ENCODE measurements at regions not wholly inside any gene's neighbourhood (a gene's known extent, or its start where the extent isn't known, plus 50 kb on each side); places are given as distances from the start of the nearest gene placed in this dataset.
"Not testable (repeated sequence)": the region's sequence is repeated elsewhere in the genome, so short reads cannot be mapped to it uniquely, and the experiment has no call there.

DNA sequence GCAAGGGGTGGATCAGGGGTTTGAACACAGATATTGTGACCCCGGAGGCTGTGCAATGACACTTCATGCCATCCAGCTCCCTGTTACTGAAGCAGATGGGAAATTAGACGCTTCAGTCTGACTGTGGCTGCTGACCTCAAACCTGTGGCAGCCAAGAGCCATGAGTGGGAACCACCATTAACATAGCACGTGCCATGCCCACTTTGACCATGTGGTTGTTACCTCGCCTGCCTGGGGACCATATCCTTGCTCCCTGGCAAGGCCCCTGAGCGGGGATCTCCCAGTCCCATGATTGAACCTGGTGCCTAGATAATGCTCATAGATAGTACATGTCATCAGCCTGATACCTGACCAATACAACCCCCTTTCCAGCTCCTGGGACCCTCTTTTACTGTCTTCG, 68.9 kb downstream of the CYP26B1 start:
- no peak for DNase-seq

DNA sequence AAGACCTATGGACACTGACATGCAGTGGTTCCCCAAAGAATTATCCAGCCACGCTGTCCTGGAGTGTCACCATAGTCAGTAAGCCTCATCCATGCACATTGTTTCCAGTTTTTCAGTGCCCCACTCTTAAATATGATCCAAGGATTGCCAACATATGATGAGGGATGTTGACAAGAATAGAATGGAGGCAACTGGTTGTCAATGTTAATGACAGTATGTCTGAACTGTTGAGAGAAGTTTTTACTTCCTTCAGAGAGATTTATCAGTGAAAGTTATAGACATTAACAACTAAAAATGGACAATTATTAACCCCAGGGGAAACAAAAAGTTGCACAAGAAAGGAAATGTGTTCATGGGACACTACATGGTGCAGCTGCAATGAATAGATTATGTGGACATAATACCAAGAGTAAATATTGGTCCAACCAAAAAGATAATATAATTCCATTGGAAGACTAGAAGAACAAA, 69.9 kb downstream of the CYP26B1 start:
- DNase-seq: no peak

DNA sequence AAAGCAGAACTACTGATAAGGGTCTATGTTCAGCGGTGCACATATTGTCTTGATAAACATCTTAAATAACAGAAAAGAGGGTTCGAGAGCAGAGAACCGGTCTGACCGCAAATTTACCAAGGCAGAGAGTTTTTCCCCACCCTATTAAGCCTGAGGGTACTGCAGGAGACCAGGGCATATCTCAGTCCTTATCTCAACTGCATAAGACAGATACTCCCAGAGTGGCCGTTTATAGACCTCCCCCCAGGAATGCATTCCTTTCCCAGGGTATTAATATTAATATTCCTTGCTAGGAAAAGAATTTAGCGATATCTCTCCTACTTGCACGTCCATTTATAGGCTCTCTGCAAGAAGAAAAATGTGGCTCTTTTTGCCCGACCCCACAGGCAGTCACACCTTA, 74.3 kb downstream of the CYP26B1 start:
- not testable (repeated sequence) for DNase-seq

DNA sequence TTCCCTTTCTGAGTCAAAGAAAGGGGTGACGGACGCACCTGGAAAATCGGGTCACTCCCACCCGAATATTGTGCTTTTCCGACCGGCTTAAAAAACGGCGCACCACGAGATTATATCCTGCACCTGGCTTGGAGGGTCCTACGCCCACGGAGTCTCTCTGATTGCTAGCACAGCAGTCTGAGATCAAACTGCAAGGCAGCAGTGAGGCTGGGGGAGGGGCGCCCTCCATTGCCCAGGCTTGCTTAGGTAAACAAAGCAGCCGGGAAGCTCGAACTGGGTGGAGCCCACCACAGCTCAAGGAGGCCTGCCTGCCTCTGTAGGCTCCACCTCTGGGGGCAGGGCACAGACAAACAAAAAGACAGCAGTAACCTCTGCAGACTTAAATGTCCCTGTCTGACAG, 83.5 kb downstream of the CYP26B1 start:
- DNase-seq: not testable (repeated sequence)

DNA sequence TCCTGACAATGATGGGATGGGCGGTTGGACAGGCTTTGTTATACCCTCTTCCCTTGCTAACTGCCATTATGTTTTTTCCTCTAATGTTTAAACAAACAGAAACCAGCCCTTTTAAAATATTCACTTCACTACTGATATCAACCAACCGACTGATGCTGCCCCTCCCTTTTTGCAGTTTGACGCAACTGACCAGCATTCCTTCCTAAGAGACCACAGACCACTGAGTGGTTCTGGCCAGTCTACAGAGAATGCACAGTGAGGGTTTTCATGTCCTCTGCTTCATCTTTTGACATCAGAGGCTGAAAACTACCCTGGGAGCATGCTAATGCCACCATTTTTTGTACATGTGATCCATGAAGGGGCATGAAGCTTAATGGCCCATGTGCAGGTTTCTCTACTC, 85.3 kb downstream of the CYP26B1 start:
- no peak for DNase-seq

DNA sequence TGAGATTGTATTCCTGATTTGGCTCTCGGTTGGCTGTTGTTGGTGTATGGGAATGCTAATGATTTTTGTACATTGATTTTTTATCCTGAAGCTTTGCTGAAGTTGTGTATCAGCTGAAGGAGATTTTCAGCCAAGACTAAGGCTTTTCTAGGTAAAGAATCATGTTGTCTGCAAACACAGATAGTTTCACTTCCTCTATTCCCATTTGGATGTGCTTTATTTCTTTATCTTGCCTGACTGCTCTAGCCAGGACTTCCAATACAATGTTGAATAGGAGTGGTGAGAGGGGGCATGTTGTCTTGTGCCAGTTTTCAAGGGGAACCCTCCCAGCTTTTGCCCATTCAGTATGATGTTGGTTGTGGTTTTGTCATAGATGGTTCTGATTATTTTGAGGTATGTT, 90.4 kb downstream of the CYP26B1 start:
- DNase-seq: no peak

DNA sequence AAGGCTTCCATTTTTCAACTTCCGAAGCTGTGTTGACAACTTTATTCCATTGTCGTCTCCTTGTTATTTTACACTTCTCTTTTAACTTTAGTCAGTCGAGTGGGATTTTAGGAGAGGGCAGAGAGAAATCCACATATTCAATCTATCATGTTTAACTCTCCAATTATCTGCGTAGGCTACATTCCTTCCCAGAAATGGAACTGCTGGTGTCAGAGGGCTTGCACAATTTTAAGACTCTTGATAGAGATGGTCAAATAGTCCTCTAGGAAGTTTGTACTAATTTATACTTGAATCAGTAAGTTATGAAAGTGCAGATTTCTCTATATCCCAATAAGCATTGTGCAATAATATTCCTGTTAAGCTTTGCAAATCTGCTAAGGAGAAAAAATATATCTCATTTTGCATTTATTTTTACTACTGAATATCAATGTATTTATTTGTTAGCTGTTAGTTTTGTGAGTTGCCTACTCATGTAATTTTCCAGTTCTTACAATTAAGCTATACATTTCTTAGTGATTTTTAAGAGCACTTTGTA, 95.6 kb downstream of the CYP26B1 start:
- no peak for DNase-seq

DNA sequence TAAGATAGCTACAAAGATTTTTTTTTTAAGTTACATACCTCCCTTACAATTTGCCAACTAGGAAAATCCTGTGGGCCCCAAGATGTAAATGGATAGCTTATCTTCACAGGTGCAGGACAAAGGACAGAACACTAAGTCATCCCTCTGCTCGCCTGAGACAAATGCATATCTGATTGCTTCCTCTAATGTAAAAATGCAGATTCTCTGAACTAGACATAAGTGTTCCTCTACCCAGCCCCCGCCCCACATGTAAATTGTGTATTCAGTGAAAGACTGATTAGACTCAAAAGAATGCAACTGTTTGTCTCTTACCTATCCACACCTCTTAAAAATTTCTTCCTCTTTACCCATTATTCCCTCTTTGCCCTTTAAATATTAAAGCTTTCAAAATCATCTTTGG, 96.5 kb downstream of the CYP26B1 start:
- DNase-seq: no peak

DNA sequence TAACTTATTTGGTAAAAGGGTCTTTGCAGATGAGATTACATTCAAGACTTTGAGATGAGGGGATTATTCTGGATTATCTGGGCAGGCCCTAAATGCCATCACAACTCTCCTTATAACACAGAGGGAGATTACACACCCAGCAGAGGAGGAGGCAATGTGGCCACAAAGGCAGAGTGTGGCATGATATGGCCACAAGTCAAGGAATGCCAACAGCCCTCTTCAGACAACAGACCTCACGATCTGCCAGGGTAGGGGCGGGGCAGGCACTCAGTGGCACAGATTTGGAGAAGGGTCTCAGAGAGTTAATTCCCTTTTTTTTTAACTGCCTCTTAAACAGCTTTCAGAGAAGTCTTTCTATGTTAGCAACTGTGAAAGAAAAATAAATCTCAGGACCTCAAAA, 96.9 kb downstream of the CYP26B1 start:
- no peak for DNase-seq

DNA sequence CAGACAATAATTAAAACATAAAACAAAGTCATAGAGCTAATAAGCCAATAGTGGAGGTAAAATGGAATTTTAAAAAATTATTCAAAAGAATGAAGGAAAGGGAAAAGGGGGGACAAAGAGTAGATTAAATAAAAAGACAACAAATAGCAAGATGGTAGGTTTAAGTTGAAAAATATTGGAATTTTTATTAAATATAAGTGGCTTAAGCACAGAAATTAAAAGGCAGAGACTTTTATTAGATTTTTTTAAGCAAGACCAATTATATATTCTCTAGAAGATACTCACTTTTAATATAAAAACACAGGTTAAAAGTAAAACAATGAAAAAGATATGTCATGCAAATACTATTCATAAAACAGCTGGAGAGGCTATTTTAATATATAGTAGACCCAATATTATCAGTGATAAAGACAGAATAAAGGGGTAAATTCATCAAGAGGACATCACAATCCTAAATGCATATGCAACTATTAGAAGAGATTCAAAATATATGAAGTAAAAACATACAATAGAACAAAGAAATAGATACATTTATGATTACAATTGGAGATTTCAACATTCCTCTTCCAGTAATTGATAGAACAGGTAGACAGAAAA, 98.7 kb downstream of the CYP26B1 start:
- no peak for DNase-seq

DNA sequence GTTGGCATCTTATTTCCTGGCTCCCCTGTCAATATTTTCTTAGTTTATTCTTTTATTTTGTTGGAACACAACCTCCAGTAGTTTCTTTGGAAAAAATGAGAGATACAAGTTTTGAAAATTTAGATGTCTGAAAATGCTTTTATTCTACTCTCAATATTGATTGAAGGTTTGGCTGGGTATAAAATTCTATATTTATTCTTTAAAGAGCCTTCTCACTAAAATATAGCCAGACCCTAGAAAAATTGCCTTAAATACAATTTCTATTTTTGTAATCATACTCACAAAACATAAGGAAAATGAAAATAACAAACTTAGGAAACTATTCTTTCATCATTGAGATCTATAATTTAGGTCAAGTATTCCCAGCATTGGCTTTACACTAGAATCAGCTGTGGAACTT, 103.7 kb downstream of the CYP26B1 start:
- DNase-seq: no peak

DNA sequence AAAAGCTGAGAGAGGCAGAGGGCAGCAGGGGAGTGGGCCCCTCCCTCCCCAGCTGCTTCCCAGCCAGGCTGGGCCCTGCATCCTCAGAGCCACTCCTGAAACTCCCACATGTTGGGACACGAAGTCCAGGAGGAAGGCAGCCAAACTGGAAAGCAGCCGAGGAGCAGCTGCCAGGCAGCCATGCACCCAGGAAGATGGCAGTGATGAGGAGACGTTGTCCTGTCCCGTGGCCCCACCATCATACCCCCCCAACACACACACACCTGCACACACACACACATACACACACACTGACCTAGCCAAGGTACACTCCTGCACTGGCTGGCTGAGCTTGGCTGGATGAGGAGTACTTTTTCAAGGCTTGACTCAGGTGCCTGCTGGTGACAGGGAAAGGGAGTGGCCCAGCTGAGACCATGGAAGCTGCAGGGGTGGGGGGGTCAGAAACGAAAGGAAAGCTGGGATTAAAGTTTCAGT, 106.0 kb downstream of the CYP26B1 start:
- no peak for DNase-seq

DNA sequence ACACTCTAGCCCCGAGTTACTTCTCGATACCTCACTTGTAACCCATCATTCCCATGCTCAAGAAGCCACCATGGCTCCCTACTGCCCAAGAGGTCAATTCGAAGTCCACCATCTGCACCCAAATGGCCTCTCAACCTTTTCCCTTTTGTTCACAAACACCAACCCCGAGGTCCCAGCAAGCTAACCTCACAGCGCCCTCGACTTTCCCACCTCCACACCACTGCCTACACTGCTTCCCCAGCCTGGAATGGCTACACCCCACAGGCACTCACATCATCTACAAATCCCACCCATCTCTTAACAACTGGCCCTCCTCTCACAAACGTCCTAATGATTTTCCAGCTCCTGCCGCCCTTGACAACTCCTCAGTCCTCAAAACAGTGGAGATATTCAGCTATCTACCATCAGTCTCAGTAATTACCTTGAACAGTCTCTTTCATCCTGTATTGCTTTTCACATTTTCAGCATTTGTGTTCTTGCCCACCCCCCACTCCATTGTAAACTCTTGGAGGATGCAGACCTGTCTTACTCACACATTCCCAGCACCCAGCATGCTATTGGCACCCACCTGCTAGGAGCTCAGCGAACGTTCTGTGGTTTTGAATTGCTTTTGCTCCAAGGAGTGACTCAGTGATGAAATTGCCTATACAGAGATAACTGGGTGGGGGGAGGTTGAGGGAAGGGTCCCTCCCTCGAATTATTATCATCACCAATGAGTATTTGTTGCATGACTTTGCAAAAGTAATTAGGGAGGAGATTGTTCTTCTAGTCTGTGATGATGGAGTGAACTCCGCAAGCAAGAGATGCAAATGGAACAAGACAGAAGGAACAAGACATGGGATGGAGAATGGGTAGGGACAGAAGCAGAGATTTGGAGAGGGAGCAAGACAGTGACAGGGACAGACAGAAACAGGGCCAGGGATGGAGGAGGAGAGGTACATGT, 106.8 kb downstream of the CYP26B1 start:
- DNase-seq: no peak

DNA sequence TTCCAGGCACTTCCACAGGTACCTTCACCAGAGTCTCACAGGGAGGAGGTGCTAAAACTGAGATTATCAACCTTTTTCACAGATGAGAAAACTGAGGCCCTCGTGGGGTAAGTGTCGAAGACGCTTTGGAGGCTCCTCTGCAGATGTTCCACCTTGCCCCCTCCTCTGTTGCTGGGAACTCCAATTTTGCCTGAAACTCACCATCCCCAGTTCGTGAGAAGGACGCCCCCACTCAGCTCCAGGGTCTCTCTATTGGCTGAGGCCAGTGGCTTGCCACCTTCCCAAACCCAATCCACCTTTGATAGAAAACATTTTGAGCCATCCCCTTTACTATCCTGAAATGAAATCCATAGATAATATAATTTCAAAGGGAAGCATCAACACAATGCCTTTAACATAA, 109.1 kb downstream of the CYP26B1 start:
- DNase-seq: no peak

DNA sequence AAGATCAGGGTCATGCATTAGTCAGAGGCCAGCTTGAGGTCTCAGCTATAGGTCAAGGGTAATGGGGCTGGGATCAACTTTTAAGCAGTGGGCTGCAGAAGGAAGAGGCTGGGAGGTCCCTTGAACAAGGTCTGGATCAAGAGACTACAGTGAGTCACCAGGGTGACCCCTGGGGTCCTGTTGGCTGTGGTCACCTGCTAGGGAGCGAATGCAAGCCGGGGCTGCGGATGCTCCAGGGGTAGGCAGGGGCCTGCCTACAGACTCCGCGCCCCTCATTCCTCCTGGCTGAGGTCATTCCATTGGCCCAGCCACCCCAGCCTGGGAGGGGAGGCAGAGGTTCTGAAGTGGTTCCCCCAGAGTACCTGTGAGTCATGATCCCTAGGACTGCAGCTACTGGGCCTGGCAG, 110.4 kb downstream of the CYP26B1 start:
- no peak for DNase-seq

DNA sequence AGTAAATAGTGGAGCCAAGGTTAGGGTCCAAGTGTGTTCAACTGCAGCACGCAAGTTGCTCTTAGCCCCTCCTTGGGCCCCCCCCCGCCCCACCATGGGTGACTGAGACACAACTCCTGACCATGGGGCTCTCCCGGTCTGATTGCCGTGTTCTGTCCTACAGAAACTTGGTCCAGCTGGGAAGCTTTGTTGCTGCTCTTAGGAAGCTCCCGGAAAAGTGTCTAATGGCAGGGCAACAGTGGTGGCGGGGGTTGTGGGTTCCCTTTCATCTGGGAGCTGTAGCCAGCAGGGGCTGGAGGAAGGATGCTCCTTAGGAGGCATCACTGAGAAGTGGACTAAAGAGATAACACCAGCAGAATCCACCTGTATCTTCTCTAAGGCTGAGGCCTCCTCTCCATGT, 111.1 kb downstream of the CYP26B1 start:
- no peak for DNase-seq

DNA sequence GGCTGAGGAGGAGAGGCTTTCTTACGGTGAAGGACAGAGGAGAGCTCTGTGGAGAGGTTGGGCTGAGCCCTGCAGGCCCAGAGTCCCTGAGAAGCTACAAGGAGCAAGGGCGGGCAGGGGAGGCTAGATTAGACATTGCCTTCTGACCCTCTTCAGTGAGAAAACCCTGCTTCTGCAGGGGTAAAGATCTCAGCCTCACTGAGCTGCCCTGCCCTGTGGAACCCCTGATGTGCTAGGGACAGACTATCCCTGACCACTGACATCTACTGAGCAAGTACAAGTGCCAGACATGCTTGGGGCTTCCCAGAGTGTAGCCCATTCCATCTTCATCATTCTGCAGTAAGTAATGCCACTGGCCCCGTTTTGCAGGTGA, 111.5 kb downstream of the CYP26B1 start:
- no peak for DNase-seq

DNA sequence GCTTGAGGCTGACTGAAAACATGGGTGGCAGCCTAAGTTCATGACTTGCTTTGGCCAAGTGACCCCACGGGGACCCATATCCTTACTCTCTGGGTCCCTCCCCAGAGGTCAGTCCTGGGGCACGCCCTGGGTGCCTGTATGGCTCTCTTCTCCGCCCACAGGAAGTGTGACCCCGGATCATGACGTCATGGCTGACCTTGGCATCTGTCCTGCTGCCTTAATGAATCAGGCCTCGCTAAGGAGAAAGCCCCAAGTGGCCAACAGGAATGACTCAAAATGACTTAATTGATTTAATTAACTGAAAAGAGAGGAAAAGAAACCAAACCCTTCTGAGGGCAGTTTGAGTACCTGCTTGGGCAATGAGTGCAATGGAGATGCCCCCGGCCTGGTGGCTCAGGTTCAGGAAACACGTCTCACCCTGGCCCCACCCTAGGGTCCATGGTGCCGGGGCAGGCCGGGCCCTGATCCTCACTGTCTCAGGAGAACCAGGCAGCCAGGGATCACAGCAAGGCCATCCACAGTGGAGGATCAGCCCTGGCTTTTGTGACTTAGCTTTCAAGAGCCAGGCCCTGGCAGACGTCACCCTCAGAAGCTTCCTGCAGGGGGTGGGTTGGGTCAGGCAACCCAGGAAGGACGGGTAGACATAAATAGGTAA, 112.0 kb downstream of the CYP26B1 start:
- DNase-seq: no peak

DNA sequence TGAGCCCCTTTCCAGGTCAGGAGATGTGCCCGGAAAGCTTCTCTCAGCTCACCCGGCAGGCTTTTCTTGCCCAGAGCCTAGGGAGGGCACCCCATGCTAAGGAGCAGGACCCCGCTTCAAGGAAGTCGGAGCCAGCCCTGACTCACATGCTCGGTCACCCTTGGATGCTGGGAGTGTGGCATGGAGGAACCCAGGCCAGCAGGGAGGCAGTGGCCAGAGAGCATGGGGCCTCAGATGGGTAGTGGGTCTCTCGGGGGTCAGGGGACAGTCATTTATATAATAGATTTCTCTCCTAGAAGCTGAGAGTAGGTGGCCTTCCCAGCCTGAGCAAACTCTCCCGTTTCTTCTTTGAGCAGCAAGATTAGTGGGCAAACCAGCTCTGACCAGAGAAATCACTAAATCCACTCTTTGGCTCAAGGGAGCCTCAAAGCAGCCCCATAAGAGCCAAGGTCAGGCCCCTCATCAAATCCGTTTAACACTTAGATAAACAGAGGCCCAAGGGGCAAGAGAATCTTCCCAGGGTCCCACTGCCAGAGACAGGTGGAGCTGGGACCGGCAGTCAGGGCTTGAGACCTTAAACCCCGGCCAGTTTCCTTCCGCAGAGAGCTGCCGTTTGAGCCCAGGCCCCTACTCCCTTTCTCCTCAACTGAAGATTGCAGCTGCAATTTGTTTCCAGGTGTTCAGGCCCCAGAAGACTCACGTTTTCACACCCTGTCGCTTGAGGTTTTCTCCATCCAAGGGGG, 113.1 kb downstream of the CYP26B1 start:
- no peak for DNase-seq

DNA sequence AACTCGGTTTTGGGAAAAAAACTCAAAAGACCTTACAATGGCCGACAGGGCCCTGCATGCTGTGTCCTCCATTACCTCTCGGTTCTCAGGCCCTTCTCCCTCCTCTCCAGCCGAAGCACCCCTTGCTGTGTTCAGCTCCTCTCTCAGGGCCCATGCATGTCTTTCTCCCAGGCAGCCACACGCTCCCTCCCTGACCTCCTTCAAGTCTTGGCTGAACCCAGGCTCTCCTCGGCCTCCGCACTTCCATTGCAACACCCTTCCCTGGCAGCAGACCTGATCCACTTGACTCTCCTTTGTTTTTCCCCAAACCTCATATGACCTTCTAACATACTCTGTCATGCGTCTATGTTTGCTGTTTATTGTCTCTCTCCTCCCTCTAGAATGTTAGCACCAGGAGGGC, 114.0 kb downstream of the CYP26B1 start:
- no peak for DNase-seq

DNA sequence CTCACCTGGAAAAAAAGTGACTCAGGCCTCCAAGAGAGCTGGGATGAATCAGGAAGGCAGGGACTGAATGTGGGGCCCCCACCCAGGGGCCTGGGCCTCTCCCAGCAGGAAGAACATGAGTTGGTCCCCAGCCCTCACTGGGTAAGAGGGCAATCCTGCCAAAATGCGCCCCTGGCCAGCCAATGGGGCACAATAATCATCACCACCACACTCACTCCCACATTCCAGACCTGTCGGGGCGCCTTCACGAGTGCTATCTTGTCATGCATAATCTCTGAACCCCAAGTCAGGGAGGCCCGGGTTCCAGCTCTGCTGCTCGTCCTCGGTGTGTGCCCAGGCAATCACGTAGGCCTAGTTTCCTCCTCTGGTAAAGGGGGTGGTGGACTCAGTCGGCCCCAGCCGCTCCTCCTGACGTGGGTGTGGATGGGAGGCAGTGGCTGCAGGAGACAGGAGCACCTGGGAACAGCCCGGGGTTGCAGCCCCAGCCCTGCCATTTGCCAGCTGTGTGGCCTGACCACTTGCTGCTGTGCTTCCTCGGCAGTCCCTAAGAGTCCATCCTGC, 115.1 kb downstream of the CYP26B1 start:
- DNase-seq: no peak

Data from occipital lobe (tissue), 1 donor.